Muscle layer of duodenum (tissue), 2 donors: ENCODE measurements at regions not wholly inside any gene's neighbourhood (a gene's known extent, or its start where the extent isn't known, plus 50 kb on each side); places are given as distances from the start of the nearest gene placed in this dataset.
"Not testable (repeated sequence)": the region's sequence is repeated elsewhere in the genome, so short reads cannot be mapped to it uniquely, and the experiment has no call there.

Experiments
- H3K27ac ChIP-seq: one replicate; pipeline ENCODE4 v1.7.0; 2013; ENCODE audit warnings: mild to moderate bottlenecking, low read length
- H3K27me3 ChIP-seq: one replicate; pipeline ENCODE4 v1.7.0; 2013; ENCODE audit warnings: low read depth, mild to moderate bottlenecking, control low read depth, low read length
- H3K36me3 ChIP-seq, 2 donors: one replicate each; pipeline ENCODE4 v1.7.0; 2013; ENCODE audit warnings: low read length in 2 of 2, control low read depth in 1 of 2, mild to moderate bottlenecking in 1 of 2; ENCODE audit not compliant: insufficient read depth in 2 of 2, control insufficient read depth in 1 of 2
- H3K4me1 ChIP-seq, 2 donors: one replicate each; pipeline ENCODE4 v1.7.0; 2013; ENCODE audit warnings: low read length in 2 of 2, mild to moderate bottlenecking in 2 of 2, control low read depth in 1 of 2, moderate library complexity in 1 of 2; ENCODE audit not compliant: insufficient read depth in 2 of 2, control insufficient read depth in 1 of 2
- H3K4me3 ChIP-seq, 2 donors: one replicate each; pipeline ENCODE4 v1.7.0; 2013; ENCODE audit warnings: low read length in 2 of 2, low read depth in 1 of 2, mild to moderate bottlenecking in 1 of 2
- H3K9me3 ChIP-seq, 2 donors: one replicate each; pipeline ENCODE4 v1.7.0; 2013; ENCODE audit warnings: low read length in 2 of 2, control low read depth in 1 of 2, mild to moderate bottlenecking in 1 of 2; ENCODE audit not compliant: control insufficient read depth in 1 of 2
- donor health status: healthy.

GRCh38 chr4:138796761-138797160 lies 218.8 kb upstream of the NOCT start:
- H3K9me3 ChIP-seq, result no peaks in the 10 kb centered on the region

GRCh38 chr4:138790706-138791340 lies 224.8 kb upstream of the NOCT start:
- Histone ChIP-seq H3K9me3 (no peaks in the 10 kb centered on the region), H3K27me3 (no peaks in the 10 kb centered on the region), H3K4me1 (no peaks in the 10 kb centered on the region), H3K36me3 (no peaks in the 10 kb centered on the region), H3K4me3 (no peak overlapping the region), H3K27ac (no peak overlapping the region)

More at GRCh38 chr4:138796761-138797160, 218.8 kb upstream of the NOCT start:
- Histone ChIP-seq H3K36me3 (no peaks in the 10 kb centered on the region), H3K27ac (no peak overlapping the region), H3K4me3 (no peak overlapping the region), H3K27me3 (no peaks in the 10 kb centered on the region), H3K4me1 (no peaks in the 10 kb centered on the region)

GRCh38 chr4:138789796-138790195 lies 225.8 kb upstream of the NOCT start:
- H3K4me1 ChIP-seq, result no peaks in the 10 kb centered on the region
- no peak overlapping the region for H3K27ac ChIP-seq
- H3K27me3 ChIP-seq, result no peaks in the 10 kb centered on the region
- H3K4me3 ChIP-seq, result no peak overlapping the region
- H3K9me3 ChIP-seq, result no peaks in the 10 kb centered on the region
- H3K36me3 ChIP-seq, result no peaks in the 10 kb centered on the region

GRCh38 chr4:138788857-138789256 lies 226.7 kb upstream of the NOCT start:
- H3K27me3 ChIP-seq, result no peaks in the 10 kb centered on the region
- no peaks in the 10 kb centered on the region for H3K36me3 ChIP-seq
- H3K9me3 ChIP-seq, result no peaks in the 10 kb centered on the region
- H3K4me1 ChIP-seq, result no peaks in the 10 kb centered on the region
- H3K27ac ChIP-seq, result no peak overlapping the region
- H3K4me3 ChIP-seq, result no peak overlapping the region

GRCh38 chr4:138788267-138788790 lies 227.3 kb upstream of the NOCT start:
- Histone ChIP-seq H3K4me1 (no peaks in the 10 kb centered on the region), H3K27ac (no peak overlapping the region), H3K36me3 (no peaks in the 10 kb centered on the region), H3K9me3 (no peaks in the 10 kb centered on the region), H3K27me3 (no peaks in the 10 kb centered on the region), H3K4me3 (no peak overlapping the region)

- not testable (repeated sequence) for H3K4me3 ChIP-seq, H3K27me3 ChIP-seq
Measured at GRCh38 chr4:138779761-138780160, 235.8 kb upstream of the NOCT start.

GRCh38 chr4:138775890-138776289 lies 239.7 kb upstream of the NOCT start:
- Histone ChIP-seq H3K4me3 (no peak overlapping the region), H3K36me3 (no peaks in the 10 kb centered on the region), H3K27me3 (no peaks in the 10 kb centered on the region), H3K9me3 (no peaks in the 10 kb centered on the region), H3K4me1 (no peaks in the 10 kb centered on the region), H3K27ac (no peak overlapping the region)

More at GRCh38 chr4:138779761-138780160, 235.8 kb upstream of the NOCT start:
- not testable (repeated sequence) for H3K9me3 ChIP-seq, H3K36me3 ChIP-seq, H3K27ac ChIP-seq, H3K4me1 ChIP-seq

GRCh38 chr4:138775489-138775888 lies 240.1 kb upstream of the NOCT start:
- Histone ChIP-seq H3K4me3 (no peak overlapping the region), H3K4me1 (no peaks in the 10 kb centered on the region), H3K9me3 (no peaks in the 10 kb centered on the region), H3K36me3 (no peaks in the 10 kb centered on the region), H3K27me3 (no peaks in the 10 kb centered on the region), H3K27ac (no peak overlapping the region)

GRCh38 chr4:138774940-138775339 lies 240.6 kb upstream of the NOCT start:
- no peak overlapping the region for H3K27ac ChIP-seq
- H3K36me3 ChIP-seq, result no peaks in the 10 kb centered on the region
- no peak overlapping the region for H3K4me3 ChIP-seq
- H3K27me3 ChIP-seq, result no peaks in the 10 kb centered on the region
- no peaks in the 10 kb centered on the region for H3K9me3 ChIP-seq
- no peaks in the 10 kb centered on the region for H3K4me1 ChIP-seq

GRCh38 chr4:138774125-138774524 lies 241.5 kb upstream of the NOCT start:
- not testable (repeated sequence) for H3K27me3 ChIP-seq, H3K9me3 ChIP-seq, H3K4me3 ChIP-seq, H3K4me1 ChIP-seq, H3K36me3 ChIP-seq, H3K27ac ChIP-seq

- no peaks in the 10 kb centered on the region for H3K36me3 ChIP-seq
- no peak overlapping the region for H3K27ac ChIP-seq
- H3K9me3 ChIP-seq, result no peaks in the 10 kb centered on the region
- H3K4me3 ChIP-seq, result no peak overlapping the region
- no peaks in the 10 kb centered on the region for H3K27me3 ChIP-seq
- no peaks in the 10 kb centered on the region for H3K4me1 ChIP-seq
Measured at GRCh38 chr4:138773321-138773720, 242.3 kb upstream of the NOCT start.

GRCh38 chr4:138772366-138772765 lies 243.2 kb upstream of the NOCT start:
- Histone ChIP-seq H3K4me3 (no peak overlapping the region), H3K36me3 (no peaks in the 10 kb centered on the region), H3K27ac (no peak overlapping the region), H3K9me3 (no peaks in the 10 kb centered on the region), H3K27me3 (no peaks in the 10 kb centered on the region), H3K4me1 (no peaks in the 10 kb centered on the region)
